ENCODE measurements at regions not wholly inside any gene's neighbourhood (a gene's known extent, or its start where the extent isn't known, plus 50 kb on each side); places are given as distances from the start of the nearest gene placed in this dataset.

GRCh38 chr9:84103651-84104377, 123.2 kb downstream of the RMI1 start:
- TF ChIP-seq CTCF (IDR thresholded peaks at IDR 0.05; ENCODE audit: extremely low read depth in 1 of 2, insufficient read depth in 1 of 2, low read depth in 1 of 2, low read length in 2 of 2) (no peak), MAX (IDR thresholded peaks at IDR 0.05; ENCODE audit: insufficient read depth, insufficient read length) (no peak), POLR2AphosphoS5 (IDR thresholded peaks at IDR 0.05; ENCODE audit: insufficient read depth, low read depth, low read length) (no peak)

Data from endothelial cell of umbilical vein (primary cell).